Activated B cell treated with CpG ODN at 0.5 μM for 24 hours (primary cell): ENCODE measurements at regions not wholly inside any gene's neighbourhood (a gene's known extent, or its start where the extent isn't known, plus 50 kb on each side); places are given as distances from the start of the nearest gene placed in this dataset.

Experiments used
- ATAC-seq: fragments of 200-7000 bp; cut with Tn5 transposase; one replicate; pipeline ENCODE4 v1.10.0; 2021; ENCODE audit warnings: low read depth, mild to moderate bottlenecking, moderate library complexity
- CTCF ChIA-PET: fragments of 350-600 bp; sonication (Branson Sonifier 250); formaldehyde crosslinking; loops from one replicate; lab custom pipeline; 2021; ENCODE audit warnings: antibody characterized with exemption; lab: Charles Lee
- POLR2A ChIA-PET: fragments of 350-600 bp; sonication (Branson Sonifier 250); formaldehyde crosslinking; loops from one replicate; lab custom pipeline; 2021; ENCODE audit warnings: antibody characterized with exemption; lab: Charles Lee
- DNase-seq: peaks from one replicate; pipeline ENCODE4 v3.0.0; 2022
- H3K27ac Mint-ChIP-seq: one replicate; pipeline ENCODE4 v1.8.0; 2020; ENCODE audit warnings: mixed read lengths
- H3K27me3 Mint-ChIP-seq: one replicate; pipeline ENCODE4 v1.8.0; 2021; ENCODE audit warnings: mixed read lengths
- H3K36me3 Mint-ChIP-seq: one replicate; pipeline ENCODE4 v1.8.0; 2021; ENCODE audit warnings: low read depth, mixed read lengths
- H3K4me1 Mint-ChIP-seq: one replicate; pipeline ENCODE4 v1.8.0; 2021; ENCODE audit warnings: mixed read lengths
- H3K4me3 Mint-ChIP-seq: one replicate; pipeline ENCODE4 v1.8.0; 2020; ENCODE audit warnings: mild to moderate bottlenecking, mixed read lengths
- H3K9me3 Mint-ChIP-seq: one replicate; pipeline ENCODE4 v1.8.0; 2020; ENCODE audit warnings: mixed read lengths
- intact Hi-C: fragments of 100-400 bp; cut with micrococcal nuclease; formaldehyde crosslinking; loops from one replicate; pipeline ENCODE4 v1.15.1; 2024
- TF ChIP-seq, protein P1 (sequence below): fragments of 200-600 bp; IDR thresholded peaks from one replicate; pipeline ENCODE4 v1.8.0; 2022; ENCODE audit warnings: antibody characterized with exemption, mild to moderate bottlenecking

DNA sequence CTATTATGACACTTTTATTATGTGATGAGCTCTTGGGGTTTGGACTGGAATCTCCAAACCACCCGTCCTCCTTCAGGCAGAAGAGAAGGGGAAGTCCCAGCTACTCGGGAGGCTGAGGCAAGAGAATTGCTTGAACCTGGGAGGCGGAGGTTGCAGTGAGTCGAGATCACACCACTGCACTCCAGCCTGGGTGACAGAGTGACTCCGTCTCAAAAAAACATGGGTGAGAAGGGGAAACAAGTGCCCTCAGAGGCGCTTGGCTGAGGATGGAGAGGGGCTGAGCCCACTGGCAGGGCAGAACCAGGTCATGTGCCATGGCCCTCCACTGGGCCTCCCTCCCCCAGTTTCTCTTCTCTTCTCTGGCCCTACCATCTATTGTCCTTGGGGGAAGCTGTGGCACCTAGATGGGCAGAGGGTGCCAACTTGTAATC, 120.9 kb upstream of the SMURF2 start:
- DNase-seq: no peak
- ChIA-PET CTCF (no interaction called here), POLR2A (no interaction called here)

DNA sequence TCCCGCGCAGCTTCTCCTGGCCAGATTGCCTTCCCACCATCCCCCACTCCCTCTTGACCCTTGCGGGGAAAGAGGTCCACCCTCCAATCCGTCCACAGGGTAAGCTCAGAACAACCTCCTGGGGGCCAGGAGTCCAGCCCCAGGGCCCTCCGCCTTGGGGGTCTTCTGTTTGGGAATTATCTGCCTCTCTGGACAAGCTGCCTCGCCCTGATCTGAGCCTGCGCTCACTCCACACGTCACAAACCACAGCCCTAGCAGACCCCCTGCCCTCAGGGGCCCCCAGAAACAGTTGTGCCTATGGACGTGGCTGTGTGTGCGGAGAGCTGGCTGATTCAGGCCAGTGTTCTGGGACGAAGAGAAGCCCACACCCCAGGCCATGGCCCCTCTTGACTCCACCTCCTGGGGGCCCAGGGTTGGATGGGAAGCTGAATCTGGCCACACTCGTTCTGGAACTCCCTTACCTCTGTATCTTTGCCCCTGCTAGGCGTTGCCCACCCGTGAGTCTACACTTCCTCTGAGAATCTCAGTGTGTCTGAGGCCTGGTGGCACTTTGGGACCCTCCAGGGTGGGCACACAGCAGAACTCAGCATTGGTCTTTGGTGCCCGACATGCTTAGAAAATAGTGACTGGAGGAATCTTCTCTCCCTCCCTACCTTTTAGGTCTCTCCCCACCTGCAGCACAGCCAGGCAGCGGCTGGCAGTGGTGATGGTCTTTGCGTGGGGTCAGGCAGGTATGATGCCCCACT, 119.9 kb upstream of the SMURF2 start:
- Mint-ChIP-seq H3K4me3 (peak overlapping the region; percentile 54), H3K36me3 (peaks cover 21% of the 10 kb centered on the region), H3K27me3 (peaks cover 5% of the 10 kb centered on the region), H3K27ac (no peak overlapping the region), H3K4me1 (peaks cover 38% of the 10 kb centered on the region), H3K9me3 (no peaks in the 10 kb centered on the region)
- POLR2A ChIA-PET: interaction anchor here (0.6 kb wide), 1 partner anchor 55 kb away, joined by 3 read pairs; no protein-coding TSS in a partner anchor
- no peak for ATAC-seq
- CTCF ChIA-PET: no interaction called here
- DNase-seq: no peak
- intact Hi-C loops: no loop called here
- TF ChIP-seq, protein P1, sequence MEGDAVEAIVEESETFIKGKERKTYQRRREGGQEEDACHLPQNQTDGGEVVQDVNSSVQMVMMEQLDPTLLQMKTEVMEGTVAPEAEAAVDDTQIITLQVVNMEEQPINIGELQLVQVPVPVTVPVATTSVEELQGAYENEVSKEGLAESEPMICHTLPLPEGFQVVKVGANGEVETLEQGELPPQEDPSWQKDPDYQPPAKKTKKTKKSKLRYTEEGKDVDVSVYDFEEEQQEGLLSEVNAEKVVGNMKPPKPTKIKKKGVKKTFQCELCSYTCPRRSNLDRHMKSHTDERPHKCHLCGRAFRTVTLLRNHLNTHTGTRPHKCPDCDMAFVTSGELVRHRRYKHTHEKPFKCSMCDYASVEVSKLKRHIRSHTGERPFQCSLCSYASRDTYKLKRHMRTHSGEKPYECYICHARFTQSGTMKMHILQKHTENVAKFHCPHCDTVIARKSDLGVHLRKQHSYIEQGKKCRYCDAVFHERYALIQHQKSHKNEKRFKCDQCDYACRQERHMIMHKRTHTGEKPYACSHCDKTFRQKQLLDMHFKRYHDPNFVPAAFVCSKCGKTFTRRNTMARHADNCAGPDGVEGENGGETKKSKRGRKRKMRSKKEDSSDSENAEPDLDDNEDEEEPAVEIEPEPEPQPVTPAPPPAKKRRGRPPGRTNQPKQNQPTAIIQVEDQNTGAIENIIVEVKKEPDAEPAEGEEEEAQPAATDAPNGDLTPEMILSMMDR: no peak

More for the DNA sequence above, 120.9 kb upstream of the SMURF2 start:
- no peak for ATAC-seq
- TF ChIP-seq, protein P1: no peak
- H3K9me3 Mint-ChIP-seq: no peaks in the 10 kb centered on the region
- H3K36me3 Mint-ChIP-seq: peaks cover 22% of the 10 kb centered on the region
- H3K27me3 Mint-ChIP-seq: peaks cover 2% of the 10 kb centered on the region
- H3K4me1 Mint-ChIP-seq: peaks cover 28% of the 10 kb centered on the region
- H3K27ac Mint-ChIP-seq: no peak overlapping the region
- intact Hi-C loops: no loop called here
- H3K4me3 Mint-ChIP-seq: no peak overlapping the region

DNA sequence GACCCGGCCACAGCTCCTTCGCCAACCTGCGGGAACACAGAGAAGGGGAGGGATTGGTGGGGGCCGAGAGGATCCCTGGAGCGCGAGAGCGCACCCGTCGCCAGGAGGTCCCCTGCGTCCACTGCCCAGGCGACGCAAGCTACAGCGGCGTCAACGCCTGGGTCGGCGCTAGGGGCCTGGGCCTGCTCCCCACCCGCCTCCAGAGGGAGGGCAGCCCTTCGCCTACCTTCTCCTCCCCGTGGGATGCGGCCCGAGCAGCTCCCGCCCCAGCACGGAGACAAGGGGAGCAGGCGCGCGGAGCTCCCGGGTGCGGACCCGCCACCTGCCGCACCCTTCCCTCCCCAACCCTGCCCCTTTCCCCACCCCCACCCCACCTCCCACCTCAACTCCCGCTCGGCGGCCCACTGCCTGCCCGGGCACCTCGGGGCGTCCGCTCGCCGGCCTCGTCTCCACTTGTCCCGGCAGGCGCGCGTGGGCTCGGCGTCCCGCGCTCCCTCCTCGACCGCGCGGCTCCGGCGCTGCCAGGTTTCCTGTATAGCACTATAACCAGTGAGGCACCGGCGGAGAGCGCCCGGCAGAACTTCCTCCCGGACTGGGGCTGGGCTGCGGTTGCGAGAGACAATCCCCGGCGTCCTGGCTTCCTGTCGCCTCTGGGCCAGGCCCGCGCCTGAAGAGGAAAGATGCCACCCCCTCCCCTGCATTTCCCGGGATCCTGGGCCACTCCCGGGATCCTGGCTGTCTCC, 119.1 kb upstream of the SMURF2 start:
- no peaks in the 10 kb centered on the region for H3K9me3 Mint-ChIP-seq
- no peak overlapping the region for H3K27ac Mint-ChIP-seq
- H3K4me3 Mint-ChIP-seq: peak overlapping the region; percentile 76
- ChIA-PET CTCF (no interaction called here), POLR2A (interaction anchor here (0.5 to 1.1 kb wide), 3 partner anchors 56 to 319 kb away, joined by 3 to 6 read pairs (median 3); no protein-coding TSS in a partner anchor)
- peaks cover 5% of the 10 kb centered on the region for H3K27me3 Mint-ChIP-seq
- ATAC-seq (no peak), DNase-seq (no peak)
- TF ChIP-seq, protein P1: no peak
- H3K4me1 Mint-ChIP-seq: peaks cover 44% of the 10 kb centered on the region
- intact Hi-C loops: no loop called here
- H3K36me3 Mint-ChIP-seq: peaks cover 17% of the 10 kb centered on the region

DNA sequence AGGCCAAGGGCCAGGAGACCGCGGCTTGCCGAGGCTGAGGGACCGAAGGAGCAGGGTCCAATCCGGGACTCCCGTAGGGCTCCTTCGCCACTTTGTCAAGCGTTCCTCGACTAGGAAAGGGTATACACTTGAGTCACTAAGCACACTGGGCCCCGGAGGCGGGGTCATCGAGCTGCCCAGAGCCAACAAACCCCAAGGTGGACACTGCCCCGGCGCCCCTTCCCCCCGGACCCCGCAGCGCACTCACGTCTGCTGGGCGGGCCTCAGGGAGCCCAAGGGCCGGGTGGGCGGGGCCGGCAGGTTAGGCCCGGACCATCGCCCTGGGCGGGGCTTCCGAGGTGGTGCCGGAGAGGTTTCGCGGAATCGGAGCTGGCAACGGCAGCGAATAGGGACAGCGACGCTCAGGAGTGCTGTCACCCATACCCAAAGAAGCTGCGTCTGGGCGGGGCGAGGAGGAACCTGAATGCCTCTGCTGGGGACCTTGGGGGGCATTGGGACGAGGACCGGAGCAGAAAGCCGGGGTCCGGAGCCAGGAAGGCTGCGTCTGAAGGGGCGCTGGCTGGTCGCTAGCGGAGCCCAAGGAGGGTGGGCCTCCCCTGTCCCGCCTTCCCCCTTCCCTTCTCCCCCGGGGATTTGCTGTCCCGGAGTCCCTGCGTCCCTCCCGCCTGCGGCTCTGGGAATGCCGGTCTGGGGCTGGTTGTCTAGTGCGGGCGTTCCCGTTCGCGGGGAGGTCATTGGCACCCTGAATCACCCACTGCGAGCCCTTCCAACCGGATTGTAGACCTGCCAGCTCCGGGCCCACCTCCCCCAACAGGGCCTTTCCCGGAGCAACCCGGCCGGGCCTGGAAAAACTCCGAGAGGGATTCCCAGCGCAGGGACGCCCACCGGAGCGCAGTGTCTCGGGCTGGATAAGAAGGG, 118.2 kb upstream of the SMURF2 start:
- no peak overlapping the region for H3K27ac Mint-ChIP-seq
- peak; percentile 56 for DNase-seq
- peaks cover 44% of the 10 kb centered on the region for H3K4me1 Mint-ChIP-seq
- TF ChIP-seq, protein P1: no peak
- CTCF ChIA-PET: no interaction called here
- intact Hi-C loops: no loop called here
- POLR2A ChIA-PET: interaction anchor here (0.5 to 1.1 kb wide), 3 partner anchors 219 to 320 kb away, joined by 3 to 6 read pairs (median 4); no protein-coding TSS in a partner anchor
- H3K36me3 Mint-ChIP-seq: peaks cover 10% of the 10 kb centered on the region
- H3K4me3 Mint-ChIP-seq: peak overlapping the region; percentile 76
- H3K9me3 Mint-ChIP-seq: no peaks in the 10 kb centered on the region
- H3K27me3 Mint-ChIP-seq: peaks cover 5% of the 10 kb centered on the region
- peak; percentile 56 for ATAC-seq
